GM18873 (cell line): ENCODE measurements at regions not wholly inside any gene's neighbourhood (a gene's known extent, or its start where the extent isn't known, plus 50 kb on each side); places are given as distances from the start of the nearest gene placed in this dataset.

Source experiments
- ATAC-seq: cut with Tn5 transposase; IDR thresholded peaks from one replicate; pipeline ENCODE4 v1.9.1; 2021; ENCODE audit warnings: mild to moderate bottlenecking, moderate library complexity, moderate number of reproducible peaks; ENCODE audit not compliant: unreplicated experiment, low FRiP score

DNA sequence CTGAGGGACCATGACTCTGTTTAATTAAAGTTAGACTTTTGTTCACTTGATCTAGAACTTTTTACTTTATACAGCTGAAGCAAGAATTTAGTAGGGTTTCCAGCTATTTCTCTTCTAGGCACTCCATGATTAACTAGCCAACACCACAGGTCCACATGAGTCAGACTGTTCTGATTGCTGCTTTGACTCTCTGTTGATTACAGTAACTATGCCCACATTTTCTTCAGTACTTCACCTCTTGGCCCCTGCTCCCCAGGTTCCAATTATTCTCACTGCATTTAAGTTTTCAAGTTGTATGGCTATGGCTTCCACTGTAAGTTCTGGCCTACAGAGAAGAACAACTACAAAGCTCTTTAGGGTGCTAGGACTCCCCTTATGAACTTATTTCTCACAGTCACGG lies 737.2 kb upstream of the IGFBP3 start:
- ATAC-seq, result no peak

DNA sequence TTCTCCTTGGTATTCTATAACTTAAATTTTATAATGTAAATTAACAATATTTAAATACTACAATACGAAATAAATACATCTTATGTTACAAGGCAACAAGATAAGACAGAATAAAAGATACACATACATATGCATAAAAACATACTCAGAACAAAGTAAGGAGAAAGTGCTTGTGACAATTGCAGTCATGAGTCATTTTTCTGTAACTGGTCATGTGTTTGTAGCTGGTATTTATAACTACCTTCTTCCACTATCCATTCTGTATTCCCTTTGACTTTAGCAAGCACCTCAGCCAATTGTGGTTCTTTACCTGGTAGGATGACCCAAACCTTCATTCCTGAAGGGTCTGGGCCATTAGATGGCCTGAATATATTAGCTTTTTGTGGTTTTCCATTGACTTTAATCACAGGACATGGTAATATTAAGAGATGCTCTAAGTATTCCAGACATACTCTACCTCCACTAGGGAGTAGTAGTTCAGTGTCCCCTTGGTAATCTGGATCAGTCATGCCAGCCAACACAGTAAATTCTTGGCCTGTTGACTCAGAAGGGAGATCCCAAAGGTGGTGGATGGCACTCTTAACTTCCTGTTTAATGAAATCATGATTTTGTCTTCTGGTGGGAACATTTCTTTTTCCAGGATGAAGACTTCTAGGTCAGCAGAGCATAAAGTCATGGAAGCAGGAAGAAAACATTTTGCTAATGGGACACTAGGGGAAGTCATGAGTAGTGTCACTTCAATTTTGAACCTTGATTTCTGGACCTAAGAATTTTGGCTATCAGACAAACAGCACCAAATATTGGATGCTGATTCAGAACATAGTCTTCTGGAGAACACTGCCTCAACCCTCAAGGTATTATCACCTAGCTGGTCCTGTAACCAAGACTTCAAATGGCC lies 733.7 kb upstream of the IGFBP3 start:
- no peak for ATAC-seq

DNA sequence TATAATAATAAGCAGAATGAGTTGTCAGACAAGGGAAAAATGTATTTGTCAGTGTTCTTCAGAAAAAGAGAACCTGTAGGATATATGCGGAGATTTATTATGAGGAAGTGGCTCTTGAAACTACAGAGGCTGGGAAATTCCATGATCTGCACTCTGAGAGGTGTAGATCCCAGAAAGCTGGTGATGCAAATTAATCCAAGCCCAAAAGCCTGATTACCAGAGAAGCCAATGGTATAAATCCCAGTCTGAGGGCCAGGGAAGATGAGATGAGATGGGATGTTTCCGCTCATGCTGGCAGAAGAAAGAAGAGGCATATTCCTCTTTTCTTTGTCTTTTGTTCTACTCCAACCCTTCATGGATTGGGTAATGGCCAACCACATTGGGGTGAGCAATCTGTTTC lies 732.8 kb upstream of the IGFBP3 start:
- no peak for ATAC-seq

DNA sequence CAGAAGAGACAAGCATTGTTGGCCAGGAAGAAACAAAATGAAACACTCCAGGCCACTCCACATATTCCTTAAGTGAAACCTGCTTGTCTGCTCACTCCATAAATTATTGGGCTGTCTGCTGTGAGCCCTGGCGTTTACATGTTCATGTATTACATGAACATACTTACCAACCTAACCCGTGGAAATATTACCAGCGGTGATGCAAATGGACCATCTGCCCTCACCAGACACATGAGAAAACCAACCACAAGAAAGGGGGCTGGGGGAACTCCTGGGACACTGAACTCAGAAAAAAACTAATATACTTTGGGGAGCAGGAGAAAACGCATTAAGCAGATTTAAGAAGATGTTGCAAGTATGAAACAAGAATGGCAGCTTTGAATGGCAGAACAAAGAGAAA lies 731.2 kb upstream of the IGFBP3 start:
- no peak for ATAC-seq

DNA sequence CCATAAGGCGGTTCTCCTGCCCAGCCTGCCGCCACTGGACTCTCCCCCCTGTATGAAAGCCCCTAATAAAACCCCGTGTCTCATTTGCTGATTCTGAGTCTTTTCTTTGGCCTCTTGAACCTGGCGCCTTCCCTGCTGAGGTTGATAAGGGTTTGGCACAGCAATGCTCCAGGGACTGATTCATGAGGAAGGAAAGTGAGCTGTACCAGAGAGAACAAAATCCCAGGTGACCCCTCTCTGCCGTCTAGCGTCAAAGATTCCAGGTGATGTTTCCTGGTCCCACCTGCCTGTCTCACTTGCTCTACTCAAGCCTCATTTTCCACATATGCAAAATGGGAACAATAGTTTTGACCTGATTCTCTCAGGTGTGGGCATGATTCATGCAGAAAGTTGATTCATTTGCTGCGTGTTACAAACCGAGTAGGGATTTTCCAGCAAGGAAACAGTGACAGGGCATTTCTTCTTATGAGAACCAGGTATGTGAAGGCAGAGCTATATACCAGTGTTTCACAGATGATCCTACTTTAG lies 730.6 kb upstream of the IGFBP3 start:
- ATAC-seq, result no peak

DNA sequence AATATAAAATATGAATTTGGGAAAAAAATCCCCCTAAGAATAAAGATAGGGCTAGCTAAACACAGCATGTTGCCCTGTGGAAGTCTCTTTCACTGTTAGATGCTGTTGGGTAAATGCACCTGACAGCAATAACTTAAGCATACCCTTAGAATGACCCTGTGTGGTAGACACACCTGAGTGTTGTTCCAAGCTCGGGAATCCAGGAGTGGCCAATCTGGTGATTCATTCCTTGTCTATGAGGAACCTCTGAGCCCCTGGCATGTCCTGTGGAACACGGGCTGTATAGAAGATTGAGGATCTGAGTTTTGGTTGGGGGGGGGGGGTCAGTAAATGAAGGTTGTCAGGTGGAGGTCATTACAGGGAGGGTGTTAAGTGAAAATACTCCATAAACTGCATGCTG lies 730.0 kb upstream of the IGFBP3 start:
- no peak for ATAC-seq

DNA sequence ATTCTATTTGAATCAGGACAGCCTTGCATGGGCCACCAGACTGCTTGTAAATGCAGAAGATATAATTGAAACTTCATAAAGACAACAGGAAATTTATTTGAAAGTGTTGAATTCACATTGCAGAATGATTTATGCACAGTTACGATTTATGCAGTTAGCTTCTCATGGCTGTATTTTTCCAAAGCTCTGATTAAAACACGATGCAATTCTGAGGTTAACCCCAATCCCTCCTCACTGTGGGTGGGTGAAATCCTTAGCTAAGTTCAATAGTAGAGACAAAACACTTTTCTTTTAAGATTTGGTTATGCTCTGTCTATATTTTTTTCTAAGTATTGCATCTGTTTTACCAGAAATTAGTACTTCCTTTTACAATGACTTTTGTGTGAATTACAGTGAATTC lies 728.8 kb upstream of the IGFBP3 start:
- ATAC-seq, result no peak

DNA sequence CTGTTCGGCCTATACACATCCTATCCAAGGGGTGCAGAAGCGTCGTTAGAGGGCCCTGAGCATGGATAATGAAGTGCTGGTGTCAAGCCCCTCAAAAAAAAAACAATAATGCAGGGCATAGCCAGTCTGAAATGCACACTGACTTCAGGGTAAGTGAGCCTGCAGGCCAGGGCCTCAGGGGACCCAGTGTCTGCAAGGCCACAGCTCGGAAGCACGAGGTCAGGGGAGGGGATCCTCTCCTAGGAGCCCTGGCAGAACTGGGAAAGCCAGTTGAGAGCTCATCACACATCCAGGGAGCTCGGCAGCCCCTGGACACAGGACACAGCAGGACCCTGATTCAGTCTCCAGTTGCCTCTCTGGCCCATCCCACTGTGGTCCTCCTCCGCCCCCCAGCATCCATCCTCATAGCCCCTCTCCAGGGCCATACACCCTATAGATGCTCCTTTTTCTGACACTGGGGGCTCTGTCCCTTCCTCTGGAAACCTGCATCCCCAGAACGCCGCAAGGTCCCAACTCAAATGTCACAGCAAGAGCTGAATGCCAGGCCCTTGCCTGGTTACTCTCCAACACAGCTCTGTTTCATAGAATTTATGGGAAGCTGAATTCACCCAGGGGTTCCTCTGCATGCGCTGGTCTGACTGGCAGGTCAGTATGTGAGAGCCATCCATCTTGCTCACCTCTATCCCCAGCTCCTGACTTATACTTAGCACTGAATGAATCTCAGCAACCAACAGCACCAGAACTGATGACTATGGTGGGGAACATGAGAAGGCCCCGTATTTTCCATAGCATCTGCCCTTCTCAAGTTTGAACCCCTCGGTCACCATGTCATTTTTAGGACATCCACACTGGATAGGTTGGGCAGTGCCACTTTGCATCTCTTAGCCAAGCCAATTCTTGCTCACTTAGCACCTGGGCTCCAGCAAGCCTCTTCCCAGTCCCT lies 717.0 kb upstream of the IGFBP3 start:
- ATAC-seq, result no peak

DNA sequence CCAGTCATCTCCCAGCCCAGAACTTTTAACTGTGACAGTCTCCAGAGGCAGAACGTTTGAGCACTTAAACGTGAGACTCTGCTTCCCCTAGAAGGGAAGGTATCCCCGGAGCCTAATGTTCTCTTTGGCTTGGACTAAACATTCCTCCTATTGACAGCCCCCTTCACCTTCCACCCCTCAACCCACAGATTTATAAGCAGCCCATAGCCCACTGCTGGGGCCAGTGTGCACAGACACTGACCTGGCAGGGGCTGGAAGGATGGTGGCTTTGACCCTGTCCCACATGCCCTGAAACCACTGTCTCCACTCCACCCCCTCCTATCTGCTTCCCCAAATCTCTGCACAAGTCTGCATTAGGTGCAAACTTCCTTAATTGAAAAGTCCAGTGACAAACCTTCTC lies 715.0 kb upstream of the IGFBP3 start:
- no peak for ATAC-seq

DNA sequence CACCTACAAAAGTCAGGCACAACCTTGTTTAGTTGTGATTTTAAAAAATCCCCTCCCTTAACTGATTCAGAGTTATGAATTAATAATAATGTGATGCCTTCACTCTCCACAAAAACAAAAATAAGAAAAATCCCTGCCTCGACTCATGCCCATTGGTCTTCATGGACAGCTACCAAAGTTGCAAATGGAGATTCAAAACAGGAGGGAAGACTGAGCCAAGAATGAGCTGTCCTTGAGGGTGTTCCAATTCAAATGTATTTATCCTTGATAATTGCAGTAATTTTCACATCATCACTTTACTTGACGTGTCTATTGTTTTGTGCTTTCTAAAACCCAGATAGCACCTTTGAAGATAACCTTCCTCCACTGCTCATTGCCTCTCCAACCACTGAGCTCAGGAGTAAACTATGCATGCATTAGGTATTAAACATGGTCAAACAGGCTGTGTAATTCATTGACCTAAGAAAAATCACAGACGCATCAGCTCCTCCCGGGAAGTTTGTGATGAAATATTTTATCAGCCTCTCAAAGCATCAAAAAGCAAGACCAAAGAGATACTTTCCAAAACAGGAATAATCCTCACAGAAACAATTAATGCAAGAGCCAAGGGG lies 712.7 kb upstream of the IGFBP3 start:
- ATAC-seq, result no peak

DNA sequence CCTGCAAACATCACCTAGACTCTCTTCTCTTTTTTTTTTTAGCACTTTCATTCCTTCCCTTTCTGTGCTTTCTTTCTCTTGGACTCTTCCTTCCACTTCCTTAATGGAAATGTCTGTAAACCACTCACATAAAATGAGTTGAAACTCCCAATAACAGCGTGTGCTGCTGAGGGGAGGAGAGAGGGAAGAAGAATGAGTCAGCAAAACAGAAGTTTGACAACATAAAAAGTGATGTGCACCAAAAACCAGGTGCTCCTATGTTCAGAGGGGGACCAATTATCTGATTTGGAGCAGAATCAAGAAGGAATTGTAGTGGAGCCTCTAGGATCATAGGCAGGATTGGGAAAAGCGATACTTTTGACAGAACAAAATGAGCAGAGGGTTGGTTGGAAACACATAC lies 712.1 kb upstream of the IGFBP3 start:
- no peak for ATAC-seq

DNA sequence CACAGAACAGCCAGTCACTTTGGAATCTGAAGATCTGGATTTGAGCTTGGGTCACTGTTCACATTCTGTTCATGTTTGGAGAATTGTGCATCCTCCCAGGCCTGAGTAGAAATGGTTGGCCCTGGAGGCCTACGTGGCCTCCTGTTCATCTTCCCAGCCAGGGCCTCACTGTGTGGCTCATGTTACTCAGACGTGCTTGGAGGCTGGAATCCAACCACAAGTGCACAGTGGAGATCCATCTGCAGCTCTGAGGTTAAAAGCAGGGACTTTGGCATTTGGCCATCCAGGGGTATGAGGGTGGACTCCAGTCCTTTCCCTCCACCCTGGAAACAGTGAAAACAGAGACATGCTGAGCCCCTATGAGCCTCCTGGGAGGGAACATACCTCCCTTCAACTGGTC lies 709.0 kb upstream of the IGFBP3 start:
- no peak for ATAC-seq

DNA sequence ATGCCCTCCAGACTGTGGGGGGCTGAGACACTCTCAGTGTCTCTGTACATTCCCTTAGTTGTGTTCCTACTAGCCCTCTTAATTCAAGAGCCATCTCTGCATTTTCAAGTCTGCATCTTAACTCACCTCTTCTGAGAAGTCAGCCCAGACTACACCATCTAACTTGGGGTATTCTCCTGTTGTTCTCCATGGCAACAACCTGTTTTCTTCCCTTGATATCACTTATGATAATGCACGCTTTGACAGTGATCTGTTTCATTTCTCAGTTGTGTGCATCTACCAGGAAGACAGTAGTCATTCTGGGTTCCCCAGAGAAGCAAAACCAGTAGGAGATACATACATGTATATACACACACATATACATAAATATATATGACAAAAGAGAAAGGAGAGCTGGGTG lies 707.3 kb upstream of the IGFBP3 start:
- ATAC-seq, result no peak

DNA sequence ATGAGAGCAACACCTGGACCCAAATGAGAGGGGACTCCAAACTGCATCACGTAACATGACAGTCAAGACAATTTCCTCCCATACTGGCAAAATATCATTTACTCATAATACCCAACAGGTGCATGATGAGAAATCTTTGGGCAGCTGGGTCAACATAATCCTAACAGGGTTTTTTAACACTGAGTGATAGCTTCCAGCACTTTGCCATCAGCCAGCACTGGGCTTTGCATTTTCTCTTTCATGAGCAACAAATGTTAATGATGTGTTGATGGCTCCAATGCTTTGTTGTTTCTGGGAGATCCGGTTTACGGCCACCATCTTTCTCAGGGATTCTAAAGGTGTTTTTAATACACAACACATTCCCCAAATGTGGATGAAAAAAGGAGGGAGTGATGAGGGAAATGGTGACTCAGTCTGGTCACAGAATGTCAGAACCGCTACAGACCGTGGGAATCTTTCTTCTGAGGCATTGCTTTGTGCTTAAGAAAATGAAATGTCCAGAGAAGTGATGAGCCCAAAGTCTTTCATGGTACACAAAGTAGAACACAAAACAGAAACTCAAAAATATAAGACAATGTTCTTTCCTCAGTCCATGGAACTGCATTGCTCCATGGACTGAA lies 705.7 kb upstream of the IGFBP3 start:
- ATAC-seq, result no peak

DNA sequence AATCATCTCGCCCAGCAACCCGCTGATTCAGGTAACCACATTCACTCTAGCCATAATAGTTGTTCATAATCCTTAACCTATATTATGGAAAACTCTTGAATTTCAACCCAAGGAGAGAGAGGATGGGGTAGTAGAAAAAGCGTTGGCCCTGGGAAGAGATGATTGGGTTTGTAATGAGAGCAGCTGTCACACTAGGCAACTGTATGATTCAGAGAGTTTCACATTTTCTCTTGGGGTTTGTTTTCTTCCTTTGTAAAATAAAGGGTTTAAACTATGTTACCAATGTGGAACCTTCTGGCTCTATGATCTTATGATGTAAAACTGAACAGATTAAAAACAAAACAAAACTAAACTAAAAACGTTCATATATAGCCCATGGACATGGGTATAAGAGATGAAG lies 705.2 kb upstream of the IGFBP3 start:
- ATAC-seq, result no peak

DNA sequence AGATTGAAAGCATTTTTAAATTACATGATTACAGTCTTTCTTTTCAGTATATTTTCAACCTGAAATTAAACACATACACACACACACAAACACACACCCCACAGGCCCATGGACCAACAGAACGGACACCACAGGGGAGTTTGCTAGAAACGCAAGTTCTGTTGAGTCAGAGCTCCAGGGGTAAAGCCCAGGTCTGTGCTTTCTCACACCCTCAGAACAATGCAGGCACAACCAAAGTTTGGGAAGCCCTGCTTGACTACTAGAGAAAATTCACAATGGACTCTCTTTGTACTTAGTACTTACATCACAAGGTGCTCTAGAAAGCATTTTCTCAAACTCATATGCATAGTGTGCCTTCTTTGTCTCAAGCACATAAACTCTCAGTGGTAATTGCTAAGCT lies 704.0 kb upstream of the IGFBP3 start:
- ATAC-seq, result no peak

DNA sequence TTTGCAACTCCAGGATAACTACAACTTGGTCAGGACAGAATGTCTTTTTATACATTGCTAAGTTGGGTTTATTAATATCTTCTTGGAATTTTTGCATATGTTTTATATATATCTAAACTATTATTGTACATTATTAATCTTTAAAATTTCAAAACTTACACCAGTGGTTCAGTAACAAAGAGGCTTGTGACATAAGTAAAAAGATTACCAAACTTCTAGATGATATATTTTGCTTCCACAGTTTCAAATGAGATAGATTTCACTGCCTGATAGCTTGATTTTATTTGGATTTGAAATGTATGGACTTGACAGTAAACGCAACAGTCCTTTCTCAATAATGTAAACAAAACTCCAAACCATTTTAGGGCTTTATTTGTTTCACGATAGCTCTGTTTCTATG lies 701.2 kb upstream of the IGFBP3 start:
- ATAC-seq, result no peak

DNA sequence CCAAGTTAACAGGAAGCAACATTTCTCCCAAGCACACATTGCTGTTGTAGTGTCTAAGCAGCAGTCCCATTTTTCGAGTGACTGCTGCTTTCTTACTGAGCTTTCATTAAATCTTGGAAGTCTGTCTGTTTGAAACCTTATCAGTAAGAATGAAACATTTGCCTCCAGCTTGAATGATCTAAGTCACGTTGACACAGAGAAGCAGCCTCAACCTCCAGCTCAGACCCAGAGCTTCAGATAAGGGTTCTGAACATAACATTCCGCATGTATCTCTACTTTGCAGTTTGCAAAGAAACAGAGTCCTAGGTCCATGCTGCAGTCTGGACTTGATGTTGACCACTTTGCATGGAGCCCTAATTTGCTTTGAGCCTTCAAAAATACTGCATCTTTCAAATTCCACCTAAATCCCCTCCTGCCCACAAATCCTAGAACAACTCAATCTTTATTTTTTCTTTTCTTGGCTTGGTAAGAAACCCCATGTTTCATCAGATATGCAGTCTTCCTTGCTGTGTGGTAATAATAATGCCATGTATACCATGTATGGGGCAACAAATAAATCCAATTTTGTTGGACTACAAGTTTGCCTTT lies 698.7 kb upstream of the IGFBP3 start:
- ATAC-seq, result no peak

DNA sequence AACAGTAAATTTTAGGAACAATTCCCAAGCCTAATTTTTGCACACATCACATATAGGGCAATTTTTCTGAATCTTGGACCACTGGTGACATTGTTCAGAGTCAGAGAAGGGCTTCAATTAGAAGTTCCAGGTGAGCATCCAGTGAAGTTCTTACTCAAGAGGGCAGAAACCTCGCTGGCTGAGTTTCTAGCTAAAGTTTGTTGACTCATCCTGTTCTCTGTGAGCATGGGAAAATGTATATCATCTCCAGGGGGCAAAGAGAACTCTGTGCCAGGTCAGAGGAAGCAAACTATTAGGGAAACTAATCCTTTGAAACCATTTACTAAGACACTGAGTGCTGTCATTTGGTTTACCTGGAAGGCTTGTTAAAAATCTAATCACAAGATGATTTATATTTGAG lies 695.6 kb upstream of the IGFBP3 start:
- no peak for ATAC-seq

DNA sequence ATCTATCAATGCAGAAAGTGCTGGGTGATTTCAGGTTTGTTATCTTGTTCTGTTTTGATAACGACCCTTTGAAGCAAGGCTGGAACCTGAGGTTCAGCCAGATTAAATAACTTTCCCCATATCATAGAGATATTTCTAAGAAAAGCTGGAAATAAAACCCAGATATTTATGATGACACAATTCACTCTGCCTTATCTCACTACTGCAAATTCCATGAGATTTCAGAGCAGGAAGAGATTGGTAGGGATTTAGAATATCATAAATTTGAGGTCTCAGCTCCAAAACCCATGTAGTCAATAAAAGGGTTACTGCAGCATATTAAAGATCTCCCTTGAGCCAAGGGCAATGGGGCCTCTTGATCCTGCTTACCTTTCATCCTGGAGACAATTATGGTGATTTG lies 692.5 kb upstream of the IGFBP3 start:
- ATAC-seq, result no peak
